HG03103 (cell line): ENCODE measurements at regions not wholly inside any gene's neighbourhood (a gene's known extent, or its start where the extent isn't known, plus 50 kb on each side); places are given as distances from the start of the nearest gene placed in this dataset.

ENCODE experiments used
- ATAC-seq: cut with Tn5 transposase; IDR thresholded peaks from one replicate; pipeline ENCODE4 v1.9.1; 2021; ENCODE audit warnings: low read depth; ENCODE audit not compliant: unreplicated experiment

DNA sequence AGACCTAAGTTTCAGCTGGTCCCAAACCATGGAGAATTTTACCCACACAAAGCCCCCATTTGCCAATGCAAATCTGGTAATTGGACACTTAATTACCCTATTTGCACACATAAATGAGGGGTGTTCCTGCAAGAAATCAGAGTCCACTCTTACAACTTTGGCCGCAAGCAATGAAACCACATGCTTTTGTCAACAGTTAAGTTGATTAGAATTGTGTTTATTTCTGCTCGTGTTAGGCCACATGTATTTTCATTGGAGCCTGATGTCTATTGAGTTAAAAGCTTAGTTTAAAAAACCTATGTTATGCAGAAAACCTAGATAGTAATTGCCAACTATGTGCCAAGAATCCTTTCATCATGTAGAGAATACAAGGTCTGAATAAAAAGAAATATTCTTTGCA is 153.8 kb upstream of the CMC1 start:
- ATAC-seq = no peak

DNA sequence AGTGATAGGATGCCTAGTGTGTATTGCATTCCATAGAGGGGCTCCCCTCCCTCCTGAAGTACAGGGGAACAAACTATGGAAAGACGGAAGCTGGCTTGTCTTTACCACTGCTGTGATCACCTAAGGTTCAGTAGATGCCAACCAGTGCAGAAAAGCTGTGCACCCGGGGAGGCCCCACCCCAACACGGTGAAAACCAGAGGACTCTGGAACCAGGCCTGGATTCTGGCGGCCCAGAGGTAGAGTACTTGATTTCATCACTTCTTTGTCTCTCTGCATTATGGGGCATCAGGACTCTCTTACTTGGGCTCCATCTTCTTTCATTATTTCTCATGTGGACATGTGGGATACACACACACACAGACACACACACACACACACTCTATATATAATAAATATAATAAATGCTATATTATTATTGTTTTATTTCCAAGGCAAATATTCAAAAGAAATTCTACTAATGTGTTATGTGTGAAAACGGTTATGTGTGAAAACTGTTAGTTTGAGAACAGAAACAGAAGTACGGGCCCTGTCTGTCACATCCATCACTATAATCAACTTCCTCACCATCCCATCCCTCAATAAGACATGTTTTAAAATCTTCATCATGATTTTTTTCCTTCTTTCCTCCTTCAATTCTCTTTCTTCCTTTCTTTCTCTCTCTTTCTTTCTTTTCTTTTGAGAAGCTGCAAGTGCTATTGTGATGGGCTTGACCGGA is 152.4 kb upstream of the CMC1 start:
- ATAC-seq = no peak

DNA sequence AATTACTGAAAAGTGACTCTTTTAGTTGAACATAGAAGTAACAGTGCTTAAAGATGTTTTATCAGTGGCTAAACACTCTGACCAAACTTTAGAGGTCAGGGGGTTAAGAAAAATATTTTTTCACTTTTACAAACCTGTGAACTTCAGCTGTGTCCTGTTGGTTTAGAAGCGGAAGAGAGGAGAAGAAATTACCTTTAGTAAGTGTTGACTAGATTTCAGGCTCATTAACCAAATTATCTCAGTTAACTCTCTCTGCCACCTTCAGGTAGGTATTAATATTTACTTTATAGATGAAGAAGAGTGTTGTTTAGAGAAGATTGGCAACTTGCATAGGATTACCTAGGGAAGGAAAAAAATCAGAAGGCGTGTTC is 151.9 kb upstream of the CMC1 start:
- ATAC-seq = no peak

DNA sequence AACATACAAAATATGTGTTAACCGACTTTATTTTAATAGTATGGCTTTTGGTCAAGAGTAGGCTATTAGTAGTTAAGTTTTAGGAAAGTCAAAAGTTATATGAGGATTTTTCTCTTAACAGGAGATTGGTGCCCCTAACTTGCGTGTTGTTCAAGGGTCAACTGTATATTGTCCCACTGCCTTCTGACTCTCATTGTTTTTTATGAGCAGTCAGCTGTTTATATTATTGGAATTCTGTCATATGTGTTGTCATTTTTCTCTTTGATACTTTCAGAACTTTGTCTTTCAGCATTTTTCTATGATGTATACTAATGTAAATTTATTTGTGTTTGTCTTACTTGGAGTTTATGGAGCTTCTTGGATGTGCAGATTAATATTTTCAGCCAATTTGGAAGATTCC is 142.1 kb upstream of the CMC1 start:
- ATAC-seq = no peak

DNA sequence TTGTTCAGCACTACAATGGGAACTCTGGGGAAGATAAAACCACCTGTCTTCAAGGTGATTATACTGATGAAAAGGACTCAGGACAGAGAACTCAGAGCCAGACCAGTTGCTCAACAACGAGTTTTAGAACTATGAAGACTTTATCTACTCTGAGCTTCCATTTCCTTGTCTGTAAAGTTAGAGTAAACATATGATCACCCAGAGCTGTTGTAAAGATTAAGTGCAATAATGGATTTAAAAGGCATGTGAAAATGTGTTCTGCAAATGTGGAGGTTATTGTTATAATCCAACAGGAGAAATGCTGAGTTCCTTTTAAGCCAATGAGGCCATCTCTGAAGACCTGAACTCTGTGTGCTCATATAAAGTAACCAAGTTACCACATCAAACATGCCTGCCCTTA is 139.7 kb upstream of the CMC1 start:
- no peak for ATAC-seq

DNA sequence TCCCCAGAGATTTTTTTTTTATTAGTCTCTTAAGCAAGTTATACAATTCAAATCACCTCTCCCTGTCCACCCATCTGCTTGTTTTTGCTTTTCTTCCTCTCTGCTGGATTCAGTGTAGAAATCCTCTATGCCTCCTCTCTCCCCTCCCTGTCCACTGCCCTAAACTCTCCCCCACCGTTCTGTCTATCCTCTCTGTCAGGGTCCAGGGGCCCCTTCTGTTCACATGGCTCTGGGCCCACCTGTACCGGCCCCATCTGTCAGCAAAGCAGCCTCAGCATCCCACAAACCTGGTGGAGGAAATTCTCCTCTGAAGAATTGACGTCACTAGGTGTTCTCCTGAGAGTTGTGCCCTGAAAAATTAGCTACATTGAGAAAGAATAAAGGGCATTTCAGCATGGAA is 137.6 kb upstream of the CMC1 start:
- no peak for ATAC-seq

DNA sequence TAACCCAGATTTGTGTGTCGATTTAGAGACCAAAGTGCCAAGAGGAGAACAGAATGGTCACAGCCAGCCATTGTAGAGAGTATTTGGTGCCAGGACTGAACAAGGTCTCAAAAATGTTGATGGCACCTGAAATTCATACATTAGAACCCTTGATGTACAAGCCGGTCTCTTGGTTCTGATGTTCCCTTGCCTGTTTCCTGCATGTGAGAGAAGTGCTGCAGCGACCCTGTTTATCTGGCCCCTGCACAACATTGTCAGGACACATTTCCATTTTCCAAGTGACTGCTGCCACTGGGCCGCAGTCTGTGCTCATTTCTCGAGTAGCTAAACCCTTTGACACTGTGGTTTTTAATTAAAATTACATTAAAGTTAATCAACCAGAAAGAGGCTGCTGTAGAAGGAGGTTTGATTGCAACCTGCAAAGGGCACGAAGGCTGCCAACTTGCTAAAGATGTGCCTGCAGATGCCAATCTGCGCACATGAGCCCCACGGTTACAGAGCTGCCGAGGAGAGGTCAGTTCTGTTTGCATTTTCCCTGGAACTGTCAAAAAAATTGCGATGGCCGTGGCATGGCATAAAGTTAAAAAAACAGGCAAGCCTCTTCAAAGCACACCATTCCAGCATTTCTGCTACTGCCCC is 136.4 kb upstream of the CMC1 start:
- no peak for ATAC-seq

DNA sequence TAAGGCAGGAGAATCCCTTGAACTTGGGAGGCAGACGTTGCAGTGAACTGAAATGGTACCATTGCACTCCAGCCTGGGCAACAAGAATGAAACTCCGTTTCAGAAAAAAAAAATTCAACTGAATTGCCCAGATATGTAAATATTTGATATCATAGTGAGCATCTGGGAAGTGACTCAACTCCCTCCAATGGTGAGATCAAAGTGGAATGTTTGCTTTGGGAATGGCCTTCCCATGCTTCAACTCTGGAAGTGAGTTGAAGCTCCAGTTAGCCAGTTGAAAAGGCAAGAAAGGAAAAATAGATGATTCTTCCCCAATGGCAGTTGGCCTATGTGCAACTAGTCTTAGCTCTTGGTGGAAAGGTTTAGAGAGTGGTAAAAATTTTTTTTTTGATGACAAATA is 131.6 kb upstream of the CMC1 start:
- no peak for ATAC-seq

DNA sequence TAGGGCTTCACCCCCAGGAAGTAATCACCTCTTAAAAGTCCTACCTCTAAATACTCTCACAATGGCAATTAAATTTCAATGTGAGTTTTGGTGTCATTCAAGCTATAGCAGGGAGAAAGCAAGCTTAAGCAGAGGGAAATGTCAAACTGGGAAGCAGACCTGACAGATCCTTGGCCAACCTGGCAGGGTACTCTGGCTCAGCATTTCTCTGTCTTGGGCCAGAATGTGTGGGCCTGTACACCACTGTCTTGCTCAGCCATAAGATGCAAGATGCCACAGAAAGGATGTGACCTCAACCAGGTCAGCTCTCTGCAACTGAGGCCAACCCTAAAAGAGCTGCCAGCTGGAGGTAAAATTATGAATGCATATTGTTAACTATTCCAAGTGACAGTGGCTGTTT is 130.6 kb upstream of the CMC1 start:
- no peak for ATAC-seq

DNA sequence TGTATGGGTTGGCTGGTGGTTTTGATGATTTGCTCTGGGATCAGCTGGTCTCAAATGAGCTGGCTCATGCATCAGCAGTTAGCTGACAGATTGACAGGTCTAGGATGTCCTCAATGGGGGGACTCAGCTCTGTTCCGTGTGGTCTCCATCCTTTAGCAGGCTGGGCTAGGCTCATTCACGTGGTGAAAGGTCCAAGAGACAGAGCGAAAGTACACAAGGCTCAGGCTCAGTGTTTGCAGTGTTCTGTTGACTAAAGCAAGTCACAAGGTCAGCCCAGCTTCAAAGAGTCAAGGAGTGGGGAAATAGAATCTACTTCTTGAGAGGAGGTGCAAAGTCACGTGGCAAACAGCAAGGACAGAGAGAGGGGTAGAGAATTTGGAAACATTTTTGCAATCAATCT is 126.5 kb upstream of the CMC1 start:
- no peak for ATAC-seq

DNA sequence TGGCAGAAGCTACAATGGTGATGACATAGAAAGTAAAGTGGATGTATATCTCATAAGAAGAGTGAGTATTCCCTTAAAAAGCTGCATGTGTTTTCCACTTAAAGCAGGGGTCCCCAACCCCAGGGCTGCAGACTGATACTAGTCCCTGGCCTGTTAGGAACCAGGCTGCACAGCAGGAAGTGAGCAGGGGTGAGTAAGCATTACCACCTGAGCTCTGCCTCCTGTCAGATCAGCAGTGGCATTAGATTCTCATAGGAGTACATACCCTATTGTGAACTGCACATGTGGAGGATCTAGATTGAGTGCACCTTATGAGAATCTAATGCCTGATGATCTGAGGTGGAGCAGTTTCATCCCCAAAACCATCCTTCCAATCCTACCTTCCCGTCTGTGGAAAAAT is 126.1 kb upstream of the CMC1 start:
- ATAC-seq = no peak

DNA sequence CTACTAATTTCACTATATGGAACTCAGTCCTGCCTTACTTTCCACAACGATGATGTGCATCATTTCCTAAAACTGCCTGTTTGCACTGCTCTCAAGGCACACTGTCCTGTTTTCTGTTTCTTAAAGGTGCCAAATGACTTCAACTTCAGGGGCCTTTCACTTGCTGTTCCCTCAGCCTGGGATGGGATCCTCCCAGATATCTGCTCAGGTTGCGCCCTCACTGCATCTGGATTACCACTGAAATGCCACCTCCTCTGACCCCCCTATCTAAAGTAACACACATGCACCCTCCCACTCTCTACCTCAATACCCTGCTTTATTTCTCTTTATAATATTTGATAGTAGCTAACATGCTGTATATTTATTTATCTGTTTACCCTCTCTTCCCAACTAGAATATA is 123.8 kb upstream of the CMC1 start:
- ATAC-seq = no peak

DNA sequence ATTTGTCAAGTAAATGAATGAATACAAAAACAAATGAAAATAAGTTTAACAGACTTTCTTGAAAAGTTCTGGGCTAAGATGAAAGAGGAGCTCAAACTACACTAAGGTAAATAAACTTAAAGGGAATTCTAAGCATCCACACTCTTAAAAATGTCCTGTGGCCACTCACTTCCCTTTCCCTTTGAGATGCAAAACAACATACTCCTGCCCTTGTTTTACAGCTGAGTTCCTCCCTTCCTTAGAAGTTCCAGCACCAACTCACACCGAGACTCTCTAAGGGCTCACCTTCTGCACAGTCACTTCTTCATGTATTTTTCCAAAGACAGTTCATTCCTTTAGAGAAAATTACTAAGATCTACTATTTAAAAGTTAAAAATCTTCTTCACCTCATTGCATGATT is 123.3 kb upstream of the CMC1 start:
- ATAC-seq = no peak

DNA sequence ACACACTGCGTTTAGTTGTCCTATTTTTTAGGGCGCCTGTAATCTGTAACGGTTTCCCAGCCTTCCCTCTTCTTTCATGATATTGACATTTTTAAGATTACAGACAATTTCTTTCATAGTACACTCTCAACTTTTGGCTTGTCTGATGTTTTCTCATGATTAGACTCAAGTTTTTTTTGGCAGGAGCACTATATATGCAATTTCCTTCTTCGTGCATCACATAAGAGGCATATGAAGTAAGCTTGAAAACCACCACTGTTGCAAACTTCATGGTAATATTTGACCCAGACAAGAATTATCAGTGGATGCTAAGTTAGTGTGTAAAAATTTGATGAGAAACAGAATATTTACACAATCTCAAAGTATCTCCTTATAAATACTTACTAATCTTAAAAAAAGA is 119.2 kb upstream of the CMC1 start:
- ATAC-seq = no peak

DNA sequence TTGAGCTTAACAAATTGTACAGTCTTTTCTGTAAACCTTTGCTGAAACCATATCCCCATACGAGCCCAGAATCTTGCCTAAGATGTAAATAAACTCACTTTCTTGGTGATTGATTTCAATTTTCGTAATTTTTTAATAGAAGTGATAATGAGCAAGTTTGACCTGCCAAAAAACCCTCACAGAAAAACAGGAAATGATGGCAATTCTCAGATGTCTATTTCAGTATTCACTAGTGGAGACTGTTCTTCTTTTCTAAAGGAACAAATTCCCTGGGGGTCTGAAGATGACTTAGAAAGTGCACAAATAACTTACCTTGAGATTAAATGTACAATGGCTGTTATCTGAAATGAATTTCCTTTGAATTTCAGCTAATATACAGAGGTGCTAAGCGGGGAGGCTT is 116.5 kb upstream of the CMC1 start:
- ATAC-seq = peak; percentile 50

DNA sequence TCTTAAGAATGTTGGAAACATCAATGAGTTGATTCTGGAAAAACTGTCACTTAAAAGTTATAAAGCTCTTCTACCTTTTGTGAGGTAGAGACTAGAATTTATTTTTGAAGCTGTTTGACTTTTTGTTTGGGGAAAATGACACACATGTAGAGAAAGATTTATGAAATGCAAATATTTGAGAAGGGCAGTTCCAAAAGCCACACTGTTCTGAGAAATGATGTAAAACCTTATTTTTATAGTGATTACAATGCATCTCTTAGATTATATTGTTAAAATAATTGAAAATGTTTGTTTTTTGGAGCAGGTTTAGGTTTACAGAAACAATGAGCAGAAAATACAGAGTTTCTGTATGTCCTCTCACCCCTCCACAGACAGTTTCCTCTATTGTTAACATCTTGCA is 116.1 kb upstream of the CMC1 start:
- peak; percentile 10 for ATAC-seq

DNA sequence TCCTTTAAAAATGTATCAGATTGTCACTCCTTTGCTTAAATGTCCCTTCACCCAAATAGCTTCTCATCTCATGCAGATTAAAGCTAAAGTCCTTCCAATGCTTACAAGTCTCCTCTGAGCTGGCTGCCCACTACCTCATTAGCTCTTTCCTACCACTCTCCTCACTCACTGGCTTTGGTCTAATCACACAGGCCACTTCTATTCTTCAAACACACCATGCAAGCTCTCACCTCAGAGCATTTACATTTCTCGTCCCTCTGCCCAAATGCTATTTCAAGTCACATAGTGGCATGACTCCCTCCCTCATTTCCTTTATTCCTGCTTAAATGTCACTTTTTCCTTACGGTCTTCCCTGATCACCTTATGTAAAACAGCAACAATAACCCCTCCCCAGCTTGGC is 110.6 kb upstream of the CMC1 start:
- ATAC-seq = no peak

DNA sequence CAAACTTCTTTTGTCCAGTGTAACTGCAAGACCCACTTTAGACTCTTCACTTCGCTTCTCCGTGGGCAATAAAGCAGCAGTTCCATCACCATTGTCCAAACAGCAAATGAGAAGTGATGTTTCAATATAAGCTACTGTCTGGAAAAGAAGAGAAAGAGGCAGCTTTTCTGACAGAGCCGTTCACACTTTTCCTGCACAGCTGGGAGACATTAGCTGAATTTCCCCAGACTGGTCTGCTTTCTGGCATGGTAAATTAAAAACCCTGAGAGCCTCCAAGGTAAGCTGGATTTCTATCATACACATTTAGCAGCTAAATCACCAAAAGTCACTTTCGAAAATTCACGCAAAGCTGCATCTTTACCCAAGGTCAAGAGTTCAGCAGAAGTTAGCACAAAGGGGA is 108.5 kb upstream of the CMC1 start:
- ATAC-seq = no peak

DNA sequence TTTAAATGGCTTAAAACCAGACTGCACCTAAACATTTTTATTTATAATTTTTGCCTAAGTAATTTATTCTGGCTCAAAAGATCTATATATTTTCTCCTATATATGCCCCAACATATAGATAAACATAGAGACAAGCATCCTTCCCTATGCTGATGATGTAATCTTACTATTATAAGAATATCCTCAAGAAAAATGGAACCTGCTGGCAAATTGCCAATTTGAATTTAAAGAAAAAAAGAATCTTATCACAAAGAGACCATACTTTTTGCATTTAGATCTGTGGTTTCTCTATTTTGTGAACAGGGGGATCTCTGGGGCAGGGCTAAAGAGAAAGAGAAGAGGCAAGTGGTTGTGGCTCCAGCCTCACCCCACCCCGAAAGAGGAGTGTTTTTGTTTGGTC is 107.2 kb upstream of the CMC1 start:
- no peak for ATAC-seq

DNA sequence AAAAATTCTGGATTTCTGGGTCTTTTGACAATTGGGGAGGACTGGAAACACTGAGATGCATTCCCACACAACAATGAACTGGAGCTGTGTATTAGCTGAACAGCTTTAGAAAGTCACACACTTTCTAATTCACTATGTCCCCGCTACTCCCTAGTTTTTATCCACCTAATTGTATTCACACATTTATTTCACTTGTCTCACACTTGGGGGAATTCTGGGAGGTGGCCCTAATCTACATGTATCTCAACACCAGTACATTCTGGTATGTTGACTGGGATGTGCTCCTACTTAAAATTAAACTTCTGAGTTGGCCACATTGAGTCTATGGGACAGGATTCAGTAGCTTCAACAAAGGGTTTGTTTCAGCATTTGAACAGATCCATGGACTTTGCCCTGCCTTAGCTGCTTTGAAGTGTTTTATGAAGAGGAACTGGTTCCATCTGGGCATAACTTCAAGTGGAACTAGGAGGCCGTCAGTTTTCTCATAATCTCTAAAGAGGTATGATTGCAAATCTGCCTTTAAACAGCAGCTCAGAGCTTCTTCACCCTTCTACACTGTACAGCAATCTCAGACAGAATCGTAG is 106.5 kb upstream of the CMC1 start:
- ATAC-seq = no peak

DNA sequence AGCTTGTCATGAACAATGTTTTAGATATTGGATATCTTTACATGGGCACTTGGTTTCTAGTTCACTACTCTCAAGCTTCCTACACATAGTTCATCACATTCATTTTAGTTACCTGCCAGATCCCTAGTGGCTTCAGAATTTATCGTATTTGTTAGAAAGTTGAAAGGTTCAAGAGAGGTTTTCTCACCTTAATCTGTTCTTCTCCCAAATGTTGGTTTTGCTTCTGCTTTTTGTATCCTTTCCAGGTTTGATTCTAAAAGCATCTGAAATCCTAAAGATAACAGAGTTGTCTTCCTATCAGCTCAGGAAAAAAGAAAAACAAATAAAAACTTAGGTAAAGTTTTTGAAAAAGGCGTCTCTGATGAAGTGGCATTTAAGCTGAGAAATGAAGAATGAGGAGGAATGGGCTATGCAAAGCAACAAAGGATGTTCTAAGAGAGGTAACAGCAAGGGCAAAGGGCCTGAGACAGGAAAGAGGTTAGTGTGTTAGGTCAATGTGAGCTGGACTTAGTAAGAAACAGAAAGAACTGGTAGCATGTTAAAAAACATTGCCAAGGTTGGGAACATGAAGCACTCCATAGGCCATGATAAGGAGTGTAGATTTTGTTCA is 104.7 kb upstream of the CMC1 start:
- no peak for ATAC-seq

DNA sequence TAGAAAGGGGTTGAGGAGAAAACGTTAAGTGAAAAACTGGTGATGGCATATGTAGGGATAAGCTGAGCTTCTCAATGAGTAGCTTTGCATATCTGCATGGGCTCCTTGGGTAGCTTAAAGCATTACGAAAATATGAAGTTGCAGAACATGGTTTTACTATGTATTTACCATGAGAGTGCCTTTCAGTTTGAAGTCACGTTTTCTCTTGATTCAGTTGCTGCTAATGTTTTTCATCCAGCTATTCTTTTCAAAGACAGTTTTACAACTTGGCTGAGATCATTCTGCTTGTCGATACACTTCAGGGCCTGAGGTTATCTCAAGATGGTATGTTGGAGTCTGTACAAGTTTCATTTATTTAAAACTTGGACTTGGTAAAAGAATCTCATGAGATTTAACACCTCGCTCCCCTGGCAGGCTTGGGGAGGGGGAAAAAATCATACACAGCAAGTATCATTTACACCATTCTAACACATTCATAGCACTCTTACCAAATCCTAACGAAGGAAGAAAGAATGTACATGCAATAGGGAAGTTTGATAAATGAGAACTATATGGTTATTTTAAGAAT is 103.3 kb upstream of the CMC1 start:
- no peak for ATAC-seq
